ENCODE measurements at regions not wholly inside any gene's neighbourhood (a gene's known extent, or its start where the extent isn't known, plus 50 kb on each side); places are given as distances from the start of the nearest gene placed in this dataset.

GRCh38 chr9:38280251-38280800 lies 112.2 kb upstream of the ALDH1B1 start:
- ATAC-seq: no peak
- Mint-ChIP-seq H3K36me3 (ENCODE audit: low read depth) (no peaks in the 10 kb centered on the region), H3K27ac (no peak overlapping the region), H3K4me1 (peaks cover 22% of the 10 kb centered on the region), H3K9me3 (no peaks in the 10 kb centered on the region), H3K27me3 (ENCODE audit: insufficient read depth, low read depth, poor library complexity) (peaks cover 6% of the 10 kb centered on the region), H3K4me3 (no peak overlapping the region)
- Histone ChIP-seq H3K27me3 (ENCODE audit: insufficient read depth) (no peaks in the 10 kb centered on the region), H3K27ac (ENCODE audit: low read depth) (no peak overlapping the region), H3K4me3 (no peak overlapping the region), H3K4me2 (no peak overlapping the region), H3F3A (replicated peaks; ENCODE audit: low read depth) (no peaks in the 10 kb centered on the region), H3K4me1 (ENCODE audit: insufficient read depth) (peaks cover 15% of the 10 kb centered on the region), H3K9me2 (ENCODE audit: insufficient read depth) (no peaks in the 10 kb centered on the region), H3K36me3 (ENCODE audit: insufficient read depth) (no peaks in the 10 kb centered on the region), H3K79me2 (replicated peaks; ENCODE audit: insufficient read depth) (no peaks in the 10 kb centered on the region), H4K20me1 (replicated peaks; ENCODE audit: insufficient read depth) (no peaks in the 10 kb centered on the region), H2AFZ (no peak overlapping the region)
- DNase-seq (ENCODE audit: low spot score): no peak
- TF ChIP-seq POLR2AphosphoS5 (IDR thresholded peaks at IDR 0.05; ENCODE audit: low read depth): no peak
- no peak for TF ChIP-seq EZH2phosphoT487 (IDR thresholded peaks at IDR 0.05; ENCODE audit: unreplicated experiment)
- no peak for TF ChIP-seq STAT1 (IDR thresholded peaks at IDR 0.05; ENCODE audit: unreplicated experiment)
- TF ChIP-seq NANOG (IDR thresholded peaks at IDR 0.05; ENCODE audit: borderline replicate concordance): no peak
- no peak for TF ChIP-seq EZH2 (IDR thresholded peaks at IDR 0.05; ENCODE audit: low read depth, unreplicated experiment)
- no peak for TF ChIP-seq ETS1 (IDR thresholded peaks at IDR 0.05)
- TF ChIP-seq ZNF114 (CRISPR knock-in tag; IDR thresholded peaks at IDR 0.05): no peak
- TF ChIP-seq, protein P1, sequence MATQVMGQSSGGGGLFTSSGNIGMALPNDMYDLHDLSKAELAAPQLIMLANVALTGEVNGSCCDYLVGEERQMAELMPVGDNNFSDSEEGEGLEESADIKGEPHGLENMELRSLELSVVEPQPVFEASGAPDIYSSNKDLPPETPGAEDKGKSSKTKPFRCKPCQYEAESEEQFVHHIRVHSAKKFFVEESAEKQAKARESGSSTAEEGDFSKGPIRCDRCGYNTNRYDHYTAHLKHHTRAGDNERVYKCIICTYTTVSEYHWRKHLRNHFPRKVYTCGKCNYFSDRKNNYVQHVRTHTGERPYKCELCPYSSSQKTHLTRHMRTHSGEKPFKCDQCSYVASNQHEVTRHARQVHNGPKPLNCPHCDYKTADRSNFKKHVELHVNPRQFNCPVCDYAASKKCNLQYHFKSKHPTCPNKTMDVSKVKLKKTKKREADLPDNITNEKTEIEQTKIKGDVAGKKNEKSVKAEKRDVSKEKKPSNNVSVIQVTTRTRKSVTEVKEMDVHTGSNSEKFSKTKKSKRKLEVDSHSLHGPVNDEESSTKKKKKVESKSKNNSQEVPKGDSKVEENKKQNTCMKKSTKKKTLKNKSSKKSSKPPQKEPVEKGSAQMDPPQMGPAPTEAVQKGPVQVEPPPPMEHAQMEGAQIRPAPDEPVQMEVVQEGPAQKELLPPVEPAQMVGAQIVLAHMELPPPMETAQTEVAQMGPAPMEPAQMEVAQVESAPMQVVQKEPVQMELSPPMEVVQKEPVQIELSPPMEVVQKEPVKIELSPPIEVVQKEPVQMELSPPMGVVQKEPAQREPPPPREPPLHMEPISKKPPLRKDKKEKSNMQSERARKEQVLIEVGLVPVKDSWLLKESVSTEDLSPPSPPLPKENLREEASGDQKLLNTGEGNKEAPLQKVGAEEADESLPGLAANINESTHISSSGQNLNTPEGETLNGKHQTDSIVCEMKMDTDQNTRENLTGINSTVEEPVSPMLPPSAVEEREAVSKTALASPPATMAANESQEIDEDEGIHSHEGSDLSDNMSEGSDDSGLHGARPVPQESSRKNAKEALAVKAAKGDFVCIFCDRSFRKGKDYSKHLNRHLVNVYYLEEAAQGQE (IDR thresholded peaks at IDR 0.05; ENCODE audit: unreplicated experiment): no peak

- no peak overlapping the region for H3K27ac ChIP-seq (ENCODE audit: low read depth)
- ATAC-seq (no peak), DNase-seq (ENCODE audit: low spot score) (no peak)
- H3K36me3 ChIP-seq (ENCODE audit: insufficient read depth): no peaks in the 10 kb centered on the region
- no peak overlapping the region for H2AFZ ChIP-seq
- H3K9me3 Mint-ChIP-seq: no peaks in the 10 kb centered on the region
- no peaks in the 10 kb centered on the region for H3F3A ChIP-seq (replicated peaks; ENCODE audit: low read depth)
- no peaks in the 10 kb centered on the region for H3K36me3 Mint-ChIP-seq (ENCODE audit: low read depth)
- TF ChIP-seq EZH2 (IDR thresholded peaks at IDR 0.05; ENCODE audit: low read depth, unreplicated experiment): no peak
- no peak for TF ChIP-seq JUNB (IDR thresholded peaks at IDR 0.05; ENCODE audit: unreplicated experiment)
- TF ChIP-seq NANOG (IDR thresholded peaks at IDR 0.05; ENCODE audit: borderline replicate concordance): no peak
- no peak for TF ChIP-seq POLR2AphosphoS5 (IDR thresholded peaks at IDR 0.05; ENCODE audit: low read depth)
- TF ChIP-seq ZNF114 (CRISPR knock-in tag; IDR thresholded peaks at IDR 0.05): no peak
- TF ChIP-seq, protein P1 (IDR thresholded peaks at IDR 0.05; ENCODE audit: unreplicated experiment): no peak
- TF ChIP-seq EZH2phosphoT487 (IDR thresholded peaks at IDR 0.05; ENCODE audit: unreplicated experiment): no peak
- TF ChIP-seq STAT1 (IDR thresholded peaks at IDR 0.05; ENCODE audit: unreplicated experiment): no peak
- TF ChIP-seq CTCF (conservative IDR thresholded peaks at IDR 0.05; ENCODE audit: low read depth in 2 of 2): no peak
- no peak for TF ChIP-seq ZNF331 (CRISPR knock-in tag; IDR thresholded peaks at IDR 0.05; ENCODE audit: low read depth)
- no peak overlapping the region for H3K4me3 ChIP-seq
- H3K9me2 ChIP-seq (ENCODE audit: insufficient read depth): no peaks in the 10 kb centered on the region
- no peak overlapping the region for H3K27ac Mint-ChIP-seq
- peaks cover 13% of the 10 kb centered on the region for H3K4me1 Mint-ChIP-seq
- H3K27me3 Mint-ChIP-seq (ENCODE audit: insufficient read depth, low read depth, poor library complexity): peaks cover 4% of the 10 kb centered on the region
- H4K20me1 ChIP-seq (replicated peaks; ENCODE audit: insufficient read depth): no peaks in the 10 kb centered on the region
- no peaks in the 10 kb centered on the region for H3K79me2 ChIP-seq (replicated peaks; ENCODE audit: insufficient read depth)
- no peak overlapping the region for H3K4me2 ChIP-seq
- H3K27me3 ChIP-seq (ENCODE audit: insufficient read depth): no peaks in the 10 kb centered on the region
- no peak overlapping the region for H3K4me3 Mint-ChIP-seq
- H3K4me1 ChIP-seq (ENCODE audit: insufficient read depth): peaks cover 3% of the 10 kb centered on the region; the same call in 1 of the 2 replicates
Observed at GRCh38 chr9:38278931-38279679, 113.4 kb upstream of the ALDH1B1 start.

All from GM23338 (cell line).